ENCODE measurements at regions not wholly inside any gene's neighbourhood (a gene's known extent, or its start where the extent isn't known, plus 50 kb on each side); places are given as distances from the start of the nearest gene placed in this dataset.

DNA sequence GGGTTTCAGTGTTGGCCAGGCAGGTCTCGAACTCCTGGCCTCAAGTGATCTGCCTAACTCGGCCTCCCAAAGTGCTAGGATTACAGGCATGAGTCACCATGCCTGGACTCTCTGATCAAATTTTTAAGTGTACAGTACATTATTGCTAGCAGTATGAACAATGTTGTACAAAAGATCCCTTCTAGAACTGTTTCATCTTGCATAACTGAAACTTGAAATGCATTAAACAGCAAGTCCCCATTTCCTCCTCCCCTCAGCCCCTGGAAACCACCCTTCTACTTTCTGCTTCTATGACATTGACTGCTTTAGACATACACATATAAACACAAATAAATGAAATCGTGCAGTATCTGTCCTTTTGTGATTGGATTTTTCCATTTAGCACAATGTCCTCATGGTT lies 463.4 kb downstream of the PTPRC start:
- no peaks in the 10 kb centered on the region for H3K27me3 ChIP-seq
- no peaks in the 10 kb centered on the region for H3K27me3 Mint-ChIP-seq (ENCODE audit: insufficient read depth, low read depth)
- no peaks in the 10 kb centered on the region for H3K79me2 ChIP-seq (ENCODE audit: low read depth)
- H3K36me3 Mint-ChIP-seq = no peaks in the 10 kb centered on the region
- no peaks in the 10 kb centered on the region for H4K20me1 ChIP-seq (ENCODE audit: low read depth)
- H3K36me3 ChIP-seq = no peaks in the 10 kb centered on the region
- no peak overlapping the region for H3K27ac ChIP-seq
- no peaks in the 10 kb centered on the region for H3K4me1 ChIP-seq
- peaks cover 3% of the 10 kb centered on the region for H3K9me3 Mint-ChIP-seq
- no peak overlapping the region for H3K27ac Mint-ChIP-seq
- H3K4me3 Mint-ChIP-seq = no peak overlapping the region
- no peak for DNase-seq (ENCODE audit: low spot score)
- no peak overlapping the region for H2AFZ ChIP-seq (replicated peaks)
- no peak overlapping the region for H3K4me2 ChIP-seq
- no peaks in the 10 kb centered on the region for H3F3A ChIP-seq (ENCODE audit: low read depth)
- no peak overlapping the region for H3K9ac ChIP-seq
- TF ChIP-seq EZH2phosphoT487 (IDR thresholded peaks at IDR 0.05) (no peak), EZH2 (IDR thresholded peaks at IDR 0.05) (no peak)
- TF ChIP-seq, protein P1, sequence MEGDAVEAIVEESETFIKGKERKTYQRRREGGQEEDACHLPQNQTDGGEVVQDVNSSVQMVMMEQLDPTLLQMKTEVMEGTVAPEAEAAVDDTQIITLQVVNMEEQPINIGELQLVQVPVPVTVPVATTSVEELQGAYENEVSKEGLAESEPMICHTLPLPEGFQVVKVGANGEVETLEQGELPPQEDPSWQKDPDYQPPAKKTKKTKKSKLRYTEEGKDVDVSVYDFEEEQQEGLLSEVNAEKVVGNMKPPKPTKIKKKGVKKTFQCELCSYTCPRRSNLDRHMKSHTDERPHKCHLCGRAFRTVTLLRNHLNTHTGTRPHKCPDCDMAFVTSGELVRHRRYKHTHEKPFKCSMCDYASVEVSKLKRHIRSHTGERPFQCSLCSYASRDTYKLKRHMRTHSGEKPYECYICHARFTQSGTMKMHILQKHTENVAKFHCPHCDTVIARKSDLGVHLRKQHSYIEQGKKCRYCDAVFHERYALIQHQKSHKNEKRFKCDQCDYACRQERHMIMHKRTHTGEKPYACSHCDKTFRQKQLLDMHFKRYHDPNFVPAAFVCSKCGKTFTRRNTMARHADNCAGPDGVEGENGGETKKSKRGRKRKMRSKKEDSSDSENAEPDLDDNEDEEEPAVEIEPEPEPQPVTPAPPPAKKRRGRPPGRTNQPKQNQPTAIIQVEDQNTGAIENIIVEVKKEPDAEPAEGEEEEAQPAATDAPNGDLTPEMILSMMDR (IDR thresholded peaks at IDR 0.05) = no peak
- no peaks in the 10 kb centered on the region for H3K9me3 ChIP-seq (ENCODE audit: low read depth)
- H3K4me1 Mint-ChIP-seq = no peaks in the 10 kb centered on the region
- H3K4me3 ChIP-seq = no peak overlapping the region

DNA sequence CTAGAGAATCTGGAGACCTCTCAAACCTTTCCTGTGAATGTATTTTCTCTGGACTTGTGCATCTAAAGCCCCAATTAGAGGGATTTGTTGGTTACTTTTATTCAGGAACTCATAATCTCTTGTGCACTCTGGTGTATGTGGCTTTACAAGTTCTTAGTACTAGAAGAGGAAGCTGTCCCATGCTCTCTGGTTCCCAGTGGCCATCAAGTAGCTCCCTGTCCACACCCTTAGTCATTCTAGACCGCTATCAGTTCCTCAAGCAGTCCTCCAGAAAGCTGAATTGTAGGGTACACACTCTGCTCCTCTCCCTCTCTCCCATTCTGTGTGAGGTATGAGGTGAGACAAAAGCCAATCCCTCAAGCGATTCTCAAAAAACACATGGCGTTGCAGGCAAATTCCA lies 470.3 kb downstream of the PTPRC start:
- Mint-ChIP-seq H3K27ac (no peak overlapping the region), H3K9me3 (no peaks in the 10 kb centered on the region)
- TF ChIP-seq EZH2 (IDR thresholded peaks at IDR 0.05) = no peak
- no peak for TF ChIP-seq EZH2phosphoT487 (IDR thresholded peaks at IDR 0.05)

DNA sequence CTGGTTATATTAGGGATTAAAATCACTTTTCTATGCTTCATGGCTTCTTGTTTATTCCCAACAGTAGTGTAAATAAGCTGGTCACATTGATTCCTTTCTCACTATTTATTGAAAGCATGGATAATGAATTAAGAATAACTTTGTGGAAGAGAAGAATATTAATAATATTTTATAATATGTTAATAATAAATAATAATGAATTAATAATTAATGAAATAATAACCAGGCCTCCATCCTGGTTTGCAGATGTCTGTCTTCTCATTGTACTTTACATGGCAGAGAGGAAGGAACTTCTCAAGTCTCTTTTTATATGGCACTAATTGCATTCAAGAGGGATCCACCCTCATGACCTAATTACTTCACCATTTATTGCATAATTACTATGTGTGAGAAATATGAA lies 473.5 kb downstream of the PTPRC start:
- no peak overlapping the region for H3K4me2 ChIP-seq
- no peaks in the 10 kb centered on the region for H3K36me3 ChIP-seq
- no peak overlapping the region for H2AFZ ChIP-seq (replicated peaks)
- no peak overlapping the region for H3K4me3 ChIP-seq
- no peak overlapping the region for H3K4me3 Mint-ChIP-seq
- no peaks in the 10 kb centered on the region for H4K20me1 ChIP-seq (ENCODE audit: low read depth)
- no peaks in the 10 kb centered on the region for H3K4me1 Mint-ChIP-seq
- no peaks in the 10 kb centered on the region for H3K79me2 ChIP-seq (ENCODE audit: low read depth)
- no peak overlapping the region for H3K27ac ChIP-seq
- TF ChIP-seq, protein P1 (IDR thresholded peaks at IDR 0.05) = no peak
- TF ChIP-seq EZH2phosphoT487 (IDR thresholded peaks at IDR 0.05) (no peak), EZH2 (IDR thresholded peaks at IDR 0.05) (no peak)
- H3K27ac Mint-ChIP-seq = no peak overlapping the region
- no peaks in the 10 kb centered on the region for H3K9me3 ChIP-seq (ENCODE audit: low read depth)
- H3K4me1 ChIP-seq = no peaks in the 10 kb centered on the region
- no peaks in the 10 kb centered on the region for H3K27me3 Mint-ChIP-seq (ENCODE audit: insufficient read depth, low read depth)
- DNase-seq (ENCODE audit: low spot score) = no peak
- no peaks in the 10 kb centered on the region for H3F3A ChIP-seq (ENCODE audit: low read depth)
- no peaks in the 10 kb centered on the region for H3K9me3 Mint-ChIP-seq
- H3K9ac ChIP-seq = no peak overlapping the region
- no peaks in the 10 kb centered on the region for H3K27me3 ChIP-seq
- H3K36me3 Mint-ChIP-seq = no peaks in the 10 kb centered on the region

More for the DNA sequence above, 470.3 kb downstream of the PTPRC start:
- H3K4me1 ChIP-seq = no peaks in the 10 kb centered on the region
- H3F3A ChIP-seq (ENCODE audit: low read depth) = no peaks in the 10 kb centered on the region
- no peaks in the 10 kb centered on the region for H3K27me3 ChIP-seq
- no peak overlapping the region for H3K27ac ChIP-seq
- H2AFZ ChIP-seq (replicated peaks) = no peak overlapping the region
- DNase-seq (ENCODE audit: low spot score) = no peak
- H4K20me1 ChIP-seq (ENCODE audit: low read depth) = no peaks in the 10 kb centered on the region
- H3K9ac ChIP-seq = no peak overlapping the region
- H3K4me1 Mint-ChIP-seq = no peaks in the 10 kb centered on the region
- no peaks in the 10 kb centered on the region for H3K9me3 ChIP-seq (ENCODE audit: low read depth)
- H3K36me3 ChIP-seq = no peaks in the 10 kb centered on the region
- H3K27me3 Mint-ChIP-seq (ENCODE audit: insufficient read depth, low read depth) = no peaks in the 10 kb centered on the region
- H3K36me3 Mint-ChIP-seq = no peaks in the 10 kb centered on the region
- no peak overlapping the region for H3K4me3 ChIP-seq
- no peak overlapping the region for H3K4me3 Mint-ChIP-seq
- no peaks in the 10 kb centered on the region for H3K79me2 ChIP-seq (ENCODE audit: low read depth)
- H3K4me2 ChIP-seq = no peak overlapping the region

DNA sequence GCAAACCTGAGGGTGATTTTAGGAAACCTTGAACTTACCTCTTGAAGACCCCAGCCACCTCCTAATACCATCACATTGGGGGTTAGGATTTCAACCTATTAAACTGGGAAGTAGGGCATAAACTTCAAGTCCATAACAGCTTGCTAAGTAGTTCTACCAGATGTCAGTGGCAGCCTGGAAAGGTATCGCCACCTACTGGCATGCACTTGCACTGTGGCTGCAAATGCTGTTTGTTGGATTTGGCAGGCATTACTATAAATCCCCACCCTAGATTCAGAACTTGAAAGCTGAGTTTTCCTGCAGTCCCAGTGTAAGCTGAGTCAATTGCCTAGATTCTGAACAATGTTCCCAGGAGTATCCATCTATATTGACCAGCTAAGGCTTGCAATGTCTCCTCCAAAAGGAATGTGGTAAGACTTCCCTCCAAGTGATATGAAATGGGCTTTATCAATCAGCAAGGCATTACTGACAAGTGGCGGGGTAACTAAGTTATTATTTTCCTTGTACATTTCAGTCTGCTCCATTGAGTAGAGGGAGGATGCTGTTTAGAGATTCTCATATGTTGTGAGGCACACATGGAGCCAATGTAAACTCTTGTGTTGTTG lies 474.5 kb downstream of the PTPRC start:
- Histone ChIP-seq H3K4me1 (no peaks in the 10 kb centered on the region), H3K9ac (no peak overlapping the region), H3K36me3 (no peaks in the 10 kb centered on the region), H3K4me3 (no peak overlapping the region), H3K4me2 (no peak overlapping the region), H3K27me3 (no peaks in the 10 kb centered on the region), H2AFZ (replicated peaks) (no peak overlapping the region), H3K9me3 (ENCODE audit: low read depth) (no peaks in the 10 kb centered on the region), H3K79me2 (ENCODE audit: low read depth) (no peaks in the 10 kb centered on the region), H3F3A (ENCODE audit: low read depth) (no peaks in the 10 kb centered on the region), H4K20me1 (ENCODE audit: low read depth) (no peaks in the 10 kb centered on the region), H3K27ac (no peak overlapping the region)
- no peak for TF ChIP-seq EZH2phosphoT487 (IDR thresholded peaks at IDR 0.05)
- TF ChIP-seq EZH2 (IDR thresholded peaks at IDR 0.05) = no peak
- TF ChIP-seq, protein P1 (IDR thresholded peaks at IDR 0.05) = peak; percentile 75
- Mint-ChIP-seq H3K9me3 (no peaks in the 10 kb centered on the region), H3K4me1 (no peaks in the 10 kb centered on the region), H3K4me3 (no peak overlapping the region), H3K36me3 (no peaks in the 10 kb centered on the region), H3K27me3 (ENCODE audit: insufficient read depth, low read depth) (no peaks in the 10 kb centered on the region), H3K27ac (no peak overlapping the region)
- peak; percentile 45 for DNase-seq (ENCODE audit: low spot score)

Data from neural progenitor cell (in vitro differentiated cells).